Occipital lobe (tissue), 1 donor: ENCODE measurements at regions not wholly inside any gene's neighbourhood (a gene's known extent, or its start where the extent isn't known, plus 50 kb on each side); places are given as distances from the start of the nearest gene placed in this dataset.
"Not testable (repeated sequence)": the region's sequence is repeated elsewhere in the genome, so short reads cannot be mapped to it uniquely, and the experiment has no call there.

Experiments
- DNase-seq: peaks from one replicate; lab custom pipeline; 2025; lab: John Stamatoyannopoulos, UW

DNA sequence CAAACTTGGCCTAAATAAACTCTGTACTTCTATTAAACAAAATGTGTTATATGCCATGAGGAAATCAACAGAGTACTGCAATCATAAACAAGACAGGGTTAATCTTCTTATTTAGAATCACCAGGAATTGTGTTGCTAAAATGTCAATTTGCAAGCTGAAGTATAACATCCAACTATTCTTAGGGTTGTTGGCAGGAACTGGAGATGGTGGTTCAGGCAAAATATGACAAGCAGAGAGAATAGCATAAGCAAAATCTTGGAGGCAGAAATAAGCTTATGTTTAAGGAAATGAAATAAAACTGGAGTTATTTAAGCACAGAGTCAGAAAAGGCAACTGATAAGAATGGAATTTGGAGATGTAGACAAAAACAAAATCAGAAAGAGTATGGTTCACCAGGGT is 463.8 kb upstream of the SLC8A1 start:
- no peak for DNase-seq

DNA sequence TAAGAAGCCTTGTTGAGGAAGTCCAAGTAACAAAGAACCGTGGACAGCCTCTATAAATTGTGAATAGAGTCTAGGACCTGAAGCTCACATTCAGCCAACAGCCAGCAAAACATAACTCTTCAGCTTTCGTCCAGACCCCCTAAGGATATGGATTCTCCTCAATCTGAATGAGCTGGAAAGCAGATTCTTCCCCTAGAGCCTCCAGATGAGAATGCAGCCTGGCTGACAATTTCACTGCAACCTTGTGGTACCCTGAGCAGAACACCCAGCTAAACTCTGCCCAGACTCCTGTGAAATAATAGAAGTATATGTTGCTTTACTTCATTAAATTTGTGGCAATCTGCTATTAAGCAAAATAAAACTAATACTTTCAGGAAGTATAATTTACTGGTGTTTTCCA is 483.5 kb upstream of the SLC8A1 start:
- DNase-seq, result no peak

DNA sequence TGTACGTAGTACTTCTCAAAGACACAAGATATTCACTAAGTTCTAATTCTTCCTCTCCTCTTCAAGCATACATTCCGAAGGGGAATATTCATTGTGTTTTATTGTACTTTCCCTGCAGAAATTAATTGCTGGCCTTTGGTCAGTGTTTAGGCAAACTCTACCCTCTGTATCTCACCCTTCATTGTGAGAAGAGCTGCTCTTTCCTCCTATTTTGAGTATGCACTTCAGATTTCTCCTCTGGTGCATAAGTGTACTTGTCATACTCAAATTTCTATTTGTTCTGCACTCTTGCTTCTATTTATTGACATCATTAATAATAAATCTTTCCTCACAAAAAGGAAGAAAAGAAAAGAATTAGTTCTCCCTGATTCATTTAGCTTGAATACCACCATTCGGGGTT is 485.4 kb upstream of the SLC8A1 start:
- DNase-seq, result no peak

- DNase-seq, result no peak
Measured at GRCh38 chr2:40953341-40953740, 501.5 kb upstream of the SLC8A1 start.

GRCh38 chr2:40955042-40955441 is 503.2 kb upstream of the SLC8A1 start:
- DNase-seq, result no peak

DNA sequence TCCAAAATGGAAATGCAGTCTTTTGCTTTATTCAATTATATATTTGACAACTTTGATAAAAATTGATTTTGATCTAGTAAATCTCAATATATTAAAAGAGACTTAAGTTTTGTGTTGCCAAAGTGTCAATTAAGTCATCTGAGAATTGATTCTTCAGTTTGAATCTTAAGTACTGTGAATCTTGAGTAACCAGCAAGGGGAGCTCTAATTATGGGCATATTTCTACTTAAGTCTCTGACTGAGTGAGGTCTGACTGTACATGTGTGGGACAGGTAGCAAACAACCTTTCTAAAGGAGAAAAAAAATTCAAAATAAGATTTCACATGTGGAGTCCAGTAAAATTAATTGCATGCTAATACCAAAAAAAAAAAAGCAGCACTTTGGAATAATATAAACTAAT is 503.7 kb upstream of the SLC8A1 start:
- no peak for DNase-seq

DNA sequence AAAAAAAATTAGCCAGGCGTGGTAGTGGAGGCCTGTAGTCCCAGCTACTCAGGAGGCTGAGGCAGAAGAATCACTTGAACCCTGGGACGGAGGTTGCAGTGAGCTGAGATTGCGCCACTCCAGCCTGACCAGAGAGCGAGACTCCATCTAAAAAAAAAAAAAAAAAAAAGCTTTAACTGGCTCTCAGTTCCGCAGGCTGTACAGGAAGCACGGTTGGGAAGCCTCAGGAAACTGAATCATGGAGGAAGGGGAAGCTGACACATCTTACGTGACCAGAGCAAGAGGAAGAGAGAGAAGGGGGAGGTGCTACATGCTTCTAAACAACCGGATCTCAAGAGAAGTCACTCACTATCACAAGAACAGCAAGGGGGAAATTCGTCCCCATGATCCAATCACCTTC is 505.6 kb upstream of the SLC8A1 start:
- DNase-seq, result no peak

GRCh38 chr2:40962026-40962425 is 510.1 kb upstream of the SLC8A1 start:
- no peak for DNase-seq

DNA sequence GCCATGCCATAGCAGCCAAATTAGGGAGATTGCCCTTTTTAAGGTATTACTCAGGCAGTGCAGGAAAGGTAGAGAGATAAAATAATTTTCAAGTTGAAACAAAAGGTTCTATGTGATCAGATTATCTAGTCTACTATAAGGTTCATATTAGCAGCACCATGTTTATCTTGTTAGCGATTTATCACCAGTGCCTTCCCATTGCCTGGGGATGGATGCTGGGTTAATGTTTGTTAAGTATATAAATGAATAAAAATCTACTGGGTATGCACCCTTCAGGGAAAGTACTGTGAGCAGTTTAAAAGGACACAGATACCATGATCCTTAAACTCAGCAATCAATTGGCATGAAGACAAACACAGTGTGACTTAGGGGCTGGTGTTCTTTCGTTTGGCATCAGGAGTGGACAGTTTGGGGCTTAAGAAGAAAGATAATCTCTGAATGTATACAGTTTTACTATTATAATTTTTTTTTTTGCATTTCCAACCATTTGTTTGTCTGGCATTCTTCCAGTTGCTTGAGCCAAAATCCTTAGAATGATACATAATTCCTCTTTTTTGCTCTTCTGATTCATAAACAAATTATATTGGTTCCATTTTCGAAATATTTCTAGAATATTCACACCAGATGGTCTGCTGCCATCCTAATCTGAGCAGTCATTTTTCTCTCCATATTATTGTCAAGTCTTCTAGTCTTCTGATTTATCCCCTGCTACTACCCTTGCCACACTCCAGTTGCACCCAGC is 512.8 kb upstream of the SLC8A1 start:
- DNase-seq, result no peak

DNA sequence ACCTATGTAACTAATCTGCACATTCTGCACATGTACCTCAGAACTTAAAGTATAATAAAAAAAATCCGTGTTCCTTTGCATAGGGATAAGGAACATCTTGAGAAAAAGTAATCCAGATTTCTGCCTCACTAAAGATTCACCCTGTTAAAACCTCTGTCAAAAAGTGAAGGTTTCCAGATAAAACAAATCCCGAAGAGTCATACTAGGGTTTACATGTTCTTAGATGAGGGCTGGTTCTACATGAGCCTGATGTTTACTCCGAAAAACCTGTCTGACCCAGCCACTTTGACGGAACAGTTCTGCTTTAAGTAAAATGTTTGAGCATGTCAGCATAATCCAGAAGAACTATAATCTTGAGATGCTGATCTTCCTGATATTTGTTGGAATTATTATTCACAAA is 515.6 kb upstream of the SLC8A1 start:
- no peak for DNase-seq

GRCh38 chr2:40975151-40975550 is 523.3 kb upstream of the SLC8A1 start:
- no peak for DNase-seq

- DNase-seq, result no peak
Measured at GRCh38 chr2:40997362-40997761, 545.5 kb upstream of the SLC8A1 start.

GRCh38 chr2:41000374-41000773 is 548.5 kb upstream of the SLC8A1 start:
- no peak for DNase-seq

DNA sequence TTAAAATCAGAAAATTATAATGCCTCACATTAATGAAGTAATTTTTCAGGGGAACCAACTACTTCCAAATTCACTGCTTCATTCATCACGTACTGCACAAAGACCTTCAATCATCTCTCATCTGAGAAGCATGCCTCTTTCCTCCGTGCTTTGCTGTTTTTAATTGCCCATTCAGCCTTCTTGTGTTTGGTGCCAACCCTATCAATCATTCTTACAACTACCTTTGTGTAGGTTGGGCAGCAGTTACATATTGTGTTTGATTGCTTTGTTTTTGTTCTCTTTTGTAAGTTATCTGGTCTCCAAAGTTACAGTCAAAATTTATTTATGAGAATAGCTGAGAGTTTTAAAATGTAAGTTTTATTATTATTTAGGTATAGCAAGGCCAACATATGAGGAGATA is 549.0 kb upstream of the SLC8A1 start:
- DNase-seq, result no peak

GRCh38 chr2:41004700-41005099 is 552.8 kb upstream of the SLC8A1 start:
- no peak for DNase-seq

GRCh38 chr2:41020358-41020757 is 568.5 kb upstream of the SLC8A1 start:
- no peak for DNase-seq

DNA sequence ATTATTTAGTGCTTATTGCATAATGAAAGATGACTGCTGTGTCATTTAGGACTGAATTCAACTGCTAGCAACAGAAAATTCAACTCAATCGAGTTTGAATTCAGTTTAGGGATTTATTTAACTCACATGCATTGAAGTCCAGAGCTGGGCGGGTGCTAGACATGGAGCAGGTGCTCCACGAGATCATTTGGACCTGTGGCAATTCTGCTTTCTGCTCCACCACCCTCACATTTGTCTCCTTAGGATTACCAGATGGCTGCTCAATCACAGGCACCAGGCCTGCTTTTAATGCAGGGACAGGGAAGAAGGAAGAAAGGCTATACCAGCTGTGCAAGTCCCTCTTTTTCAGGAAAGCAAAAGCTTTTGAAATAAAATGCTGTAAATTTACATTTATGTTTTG is 572.9 kb upstream of the SLC8A1 start:
- no peak for DNase-seq

GRCh38 chr2:41026613-41027012 is 574.7 kb upstream of the SLC8A1 start:
- DNase-seq, result no peak

- DNase-seq, result no peak
Measured at GRCh38 chr2:41027095-41027494, 575.2 kb upstream of the SLC8A1 start.

GRCh38 chr2:41031282-41031681 is 579.4 kb upstream of the SLC8A1 start:
- no peak for DNase-seq

DNA sequence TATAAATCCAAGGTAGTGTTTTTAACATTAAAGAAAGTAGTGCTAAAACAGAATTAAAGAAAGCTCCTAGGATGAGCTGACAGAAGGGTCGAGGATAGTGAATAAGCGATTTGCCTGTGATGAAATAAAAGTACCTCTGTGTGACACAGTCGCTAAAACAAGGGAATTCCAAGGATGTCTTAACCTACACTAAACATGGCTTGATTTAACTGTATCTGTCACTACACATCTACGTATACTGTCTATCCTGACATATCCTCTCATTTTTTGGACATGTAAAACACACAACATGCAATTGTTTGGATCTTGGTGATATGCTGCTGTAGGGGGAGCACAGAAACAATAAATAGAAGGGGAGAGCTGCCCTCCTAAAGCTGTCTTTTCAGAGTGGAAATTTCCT is 580.8 kb upstream of the SLC8A1 start:
- DNase-seq, result no peak

DNA sequence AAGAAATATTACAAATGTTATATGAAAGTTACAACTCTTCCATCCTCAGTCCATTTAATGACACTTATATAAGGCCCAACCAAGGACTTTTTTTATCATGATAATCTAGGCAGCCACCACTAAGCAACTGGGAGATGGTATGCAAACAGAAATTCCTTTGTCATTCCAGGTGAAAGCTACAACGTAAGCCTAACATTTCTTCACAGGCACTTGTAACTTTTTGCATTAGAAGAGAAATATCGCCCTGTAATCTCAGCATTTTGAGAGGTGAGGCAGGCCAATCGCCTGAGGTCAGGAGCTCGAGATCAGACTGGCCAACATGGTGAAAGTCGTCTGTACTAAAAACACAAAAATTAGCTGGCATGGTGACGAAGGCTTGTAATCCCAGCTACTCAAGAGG is 581.2 kb upstream of the SLC8A1 start:
- DNase-seq, result no peak

- DNase-seq, result no peak
Measured at GRCh38 chr2:41038408-41038807, 586.5 kb upstream of the SLC8A1 start.

GRCh38 chr2:41039750-41040149 is 587.9 kb upstream of the SLC8A1 start:
- DNase-seq, result not testable (repeated sequence)
